HG03039 (cell line): ENCODE measurements at regions not wholly inside any gene's neighbourhood (a gene's known extent, or its start where the extent isn't known, plus 50 kb on each side); places are given as distances from the start of the nearest gene placed in this dataset.
"Not testable (repeated sequence)": the region's sequence is repeated elsewhere in the genome, so short reads cannot be mapped to it uniquely, and the experiment has no call there.

Source experiments
- ATAC-seq: cut with Tn5 transposase; IDR thresholded peaks from one replicate; pipeline ENCODE4 v1.9.1; 2021; ENCODE audit warnings: mild to moderate bottlenecking, moderate library complexity; ENCODE audit not compliant: unreplicated experiment

DNA sequence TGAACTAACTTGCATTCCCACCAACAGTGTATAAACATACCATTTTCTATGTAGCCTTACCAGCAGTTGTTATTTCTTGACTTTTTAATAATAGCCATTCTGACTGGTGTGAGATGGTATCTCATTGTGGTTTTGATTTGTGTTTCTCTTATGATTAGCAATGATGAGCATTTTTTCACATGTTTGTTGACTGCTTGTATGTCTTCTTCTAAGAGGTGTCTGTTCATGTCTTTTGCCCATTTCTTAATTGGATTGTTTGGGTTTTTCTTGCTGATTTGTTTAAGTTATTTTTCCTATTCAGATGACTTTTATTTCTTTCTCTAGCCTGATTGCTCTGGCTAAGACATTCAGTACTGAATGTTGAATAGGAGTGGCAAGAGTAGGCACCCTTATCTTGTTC lies 230.3 kb downstream of the DAD1 start:
- no peak for ATAC-seq

DNA sequence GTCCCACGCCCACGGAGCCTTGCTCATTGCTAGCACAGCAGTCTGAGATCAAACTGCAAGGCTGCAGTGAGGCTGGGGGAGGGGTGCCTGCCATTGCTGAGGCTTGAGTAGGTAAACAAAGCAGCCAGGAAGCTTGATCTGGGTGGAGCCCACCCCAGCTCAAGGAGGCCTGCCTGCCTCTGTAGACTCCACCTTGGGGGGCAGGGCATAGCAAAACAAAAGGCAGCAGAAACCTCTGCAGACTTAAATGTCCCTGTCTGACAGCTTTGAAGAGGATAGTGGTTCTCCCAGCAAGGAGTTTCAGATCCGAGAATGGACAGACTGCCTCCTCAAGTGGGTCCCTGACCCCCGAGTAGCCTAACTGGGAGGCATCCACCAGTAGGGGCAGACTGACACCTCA lies 239.7 kb downstream of the DAD1 start:
- ATAC-seq = not testable (repeated sequence)

DNA sequence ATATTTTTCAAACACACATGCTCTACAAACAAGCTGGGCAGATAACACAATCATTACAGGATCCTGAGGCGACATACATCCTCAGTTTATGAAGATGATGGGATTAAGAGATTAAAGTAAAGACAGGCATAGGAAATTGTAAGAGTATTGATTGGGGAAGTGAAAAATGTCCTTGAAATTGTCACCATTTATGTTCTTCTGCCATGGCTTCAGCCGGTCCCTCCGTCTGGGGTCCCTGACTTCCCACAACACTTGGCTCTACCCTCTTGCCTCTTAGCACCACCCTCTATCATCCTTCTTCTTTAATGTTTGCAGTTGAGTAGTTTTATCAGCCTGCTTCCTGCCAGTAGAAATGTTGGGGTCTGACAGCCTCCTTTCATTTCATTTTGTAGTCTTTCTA lies 244.4 kb downstream of the DAD1 start:
- ATAC-seq = no peak

DNA sequence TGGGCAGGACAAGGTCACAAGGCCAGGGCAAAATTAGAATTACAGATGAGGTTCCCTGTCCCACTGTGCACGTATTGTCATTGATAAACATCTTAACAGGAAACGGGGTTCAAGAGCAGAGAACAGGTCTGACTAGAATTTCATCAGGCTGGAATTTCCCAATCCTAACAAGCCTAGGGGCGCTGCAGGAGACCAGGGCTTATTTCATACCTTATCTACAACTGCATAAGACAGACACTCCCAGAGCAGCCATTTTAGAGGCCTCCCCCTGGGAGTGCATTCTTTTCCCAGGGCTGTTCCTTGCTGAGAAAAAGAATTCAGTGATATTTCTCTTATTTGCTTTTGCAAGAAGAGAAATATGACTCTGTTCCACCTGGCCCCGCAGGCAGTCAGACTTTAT lies 244.8 kb downstream of the DAD1 start:
- not testable (repeated sequence) for ATAC-seq

DNA sequence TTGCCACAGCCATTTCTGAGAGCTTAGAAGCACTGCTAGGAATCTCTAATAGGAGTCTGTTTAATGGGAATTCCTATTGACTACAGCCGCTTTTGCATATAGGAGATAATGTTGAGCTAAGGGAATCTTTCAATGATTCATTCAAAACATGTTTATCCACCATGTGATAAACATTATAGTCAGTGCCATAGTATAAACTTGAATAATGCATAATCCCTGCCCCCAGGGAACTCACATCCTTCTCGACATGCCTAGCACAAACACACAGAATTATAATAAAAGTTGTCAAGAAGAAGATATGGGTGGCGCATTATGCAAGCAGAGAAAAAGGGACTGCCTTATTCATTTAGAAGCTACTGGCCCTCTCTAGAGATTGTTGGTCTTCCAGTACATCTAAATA lies 248.0 kb downstream of the DAD1 start:
- no peak for ATAC-seq

DNA sequence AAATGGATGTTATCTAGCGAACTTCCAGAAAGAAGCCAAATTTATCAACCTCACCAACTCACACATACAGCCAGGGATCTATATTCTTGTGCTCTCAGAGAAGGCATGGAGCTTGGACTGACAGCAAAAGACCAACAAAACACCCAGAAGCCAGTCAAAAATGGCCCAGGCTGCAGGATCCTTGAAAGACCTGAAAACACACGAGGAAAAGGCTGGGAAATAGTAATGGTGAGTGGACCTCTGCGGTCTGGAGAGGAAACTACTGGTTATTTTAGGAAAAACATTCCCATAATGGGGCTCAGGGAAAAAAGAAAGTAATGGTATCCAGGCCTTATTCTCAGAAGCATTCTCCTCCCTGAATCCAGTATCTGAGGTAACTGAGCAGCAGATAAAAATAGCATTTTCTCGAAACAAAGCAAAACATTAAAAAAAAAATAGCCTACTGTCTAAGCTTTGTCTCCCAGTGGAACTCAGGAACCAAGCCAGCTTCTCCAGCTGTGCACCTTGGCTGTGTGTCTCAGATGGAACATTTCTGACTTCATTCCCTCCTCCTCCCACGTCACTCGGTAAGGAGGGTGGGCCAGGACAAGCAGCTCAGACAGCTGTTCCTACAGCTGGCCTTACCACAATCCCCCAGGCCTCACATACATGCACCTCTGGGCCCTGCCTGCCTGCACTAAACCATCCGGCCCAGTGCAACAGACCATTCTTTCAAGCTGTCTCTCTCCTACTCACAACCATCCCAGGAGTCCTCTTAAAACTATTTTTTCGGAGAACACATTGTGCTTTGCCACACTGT lies 249.9 kb downstream of the DAD1 start:
- no peak for ATAC-seq

DNA sequence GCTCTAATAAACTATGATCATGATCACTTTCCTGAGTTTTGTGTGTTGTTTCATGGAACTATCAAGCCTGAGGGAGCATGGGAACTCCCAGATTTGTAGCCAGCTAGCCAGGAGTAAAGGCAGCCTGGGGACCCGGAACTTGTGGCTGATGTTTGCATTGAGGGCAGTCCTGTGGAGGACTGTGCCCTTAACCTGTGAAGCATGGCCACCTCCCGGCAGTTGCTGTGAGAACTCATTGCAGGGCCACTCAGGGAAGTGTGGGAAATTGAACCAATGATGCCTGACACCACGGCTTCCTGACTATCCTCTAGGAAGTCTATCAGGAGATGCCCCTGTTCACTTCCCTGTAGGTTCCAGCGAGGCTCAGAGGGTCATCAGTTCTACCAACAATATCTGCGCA lies 250.6 kb downstream of the DAD1 start:
- ATAC-seq = no peak

DNA sequence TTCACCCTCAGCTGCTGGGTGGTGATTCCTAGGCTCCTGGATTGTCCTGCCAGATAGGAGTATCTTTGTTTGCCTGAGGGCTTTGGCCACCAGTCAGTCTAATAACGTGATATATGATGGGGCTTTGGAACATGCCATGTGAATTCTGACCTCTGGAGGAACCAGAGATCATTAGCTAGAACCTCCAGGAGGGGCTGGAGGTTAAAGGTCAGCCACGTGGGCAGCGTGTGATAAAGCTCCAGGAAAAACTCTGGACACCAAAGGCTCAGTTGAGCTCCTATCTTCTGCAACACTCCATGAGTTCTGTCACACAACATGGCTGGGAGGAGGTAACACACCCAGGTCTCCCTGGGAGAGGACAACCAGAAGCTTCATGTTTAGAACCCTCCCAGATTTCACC lies 251.1 kb downstream of the DAD1 start:
- ATAC-seq = no peak

DNA sequence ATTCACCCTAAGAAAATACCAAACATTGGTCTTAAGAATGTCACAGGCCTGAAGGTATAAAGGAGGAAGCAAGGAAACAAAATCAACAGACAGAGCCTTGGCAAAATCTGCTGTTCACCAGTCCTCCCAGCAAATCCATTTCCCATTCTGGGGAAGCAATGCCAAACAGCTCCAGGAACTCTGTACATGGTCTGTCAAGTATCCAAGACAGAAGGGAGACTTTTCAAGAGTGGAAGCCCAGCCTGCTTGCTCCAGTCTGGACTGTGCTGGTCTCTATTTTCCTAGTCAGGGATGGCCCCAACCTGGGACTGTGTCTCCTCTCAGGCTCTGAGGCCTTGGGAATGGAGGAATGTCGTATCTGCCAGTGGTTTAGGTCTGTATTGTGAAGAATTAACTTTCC lies 251.5 kb downstream of the DAD1 start:
- ATAC-seq = no peak

DNA sequence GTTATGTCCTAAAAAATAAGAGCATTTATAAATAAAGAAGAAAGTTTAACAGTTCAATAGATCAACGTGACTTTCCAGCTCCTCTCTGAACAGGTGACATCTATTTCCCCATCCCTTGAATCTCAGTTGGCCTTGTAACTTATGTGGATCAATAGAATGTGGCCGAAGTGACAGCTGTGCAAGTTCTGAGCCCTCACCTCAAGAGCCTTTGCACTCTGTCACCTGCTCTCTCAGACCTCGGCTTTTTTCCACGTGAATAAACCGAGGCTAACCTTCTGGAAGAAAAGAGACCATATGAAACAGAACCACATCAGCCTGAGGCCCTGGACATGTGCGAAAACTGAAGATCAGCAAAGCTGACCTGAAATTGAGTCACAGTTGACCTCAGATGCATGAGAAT lies 253.0 kb downstream of the DAD1 start:
- ATAC-seq = no peak

DNA sequence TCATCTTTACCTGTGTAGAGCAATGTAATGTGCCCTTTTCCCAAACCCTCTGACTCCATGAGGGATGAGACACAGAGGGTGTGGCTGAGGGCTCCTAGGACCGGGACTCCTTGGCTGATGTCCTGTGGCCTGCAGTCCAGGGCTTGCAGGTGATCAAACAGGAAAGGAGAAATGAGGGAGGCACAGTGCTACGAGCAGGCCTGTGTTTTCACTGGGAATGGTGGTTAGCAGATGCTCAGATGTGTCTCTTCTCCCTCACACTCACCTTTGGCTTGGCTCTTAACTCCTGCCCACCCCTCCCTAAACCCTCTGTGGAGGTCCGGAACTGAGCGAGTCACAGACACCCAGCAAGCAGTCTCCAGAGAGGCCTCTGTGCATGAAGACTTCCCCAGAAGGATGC lies 254.4 kb downstream of the DAD1 start:
- no peak for ATAC-seq

DNA sequence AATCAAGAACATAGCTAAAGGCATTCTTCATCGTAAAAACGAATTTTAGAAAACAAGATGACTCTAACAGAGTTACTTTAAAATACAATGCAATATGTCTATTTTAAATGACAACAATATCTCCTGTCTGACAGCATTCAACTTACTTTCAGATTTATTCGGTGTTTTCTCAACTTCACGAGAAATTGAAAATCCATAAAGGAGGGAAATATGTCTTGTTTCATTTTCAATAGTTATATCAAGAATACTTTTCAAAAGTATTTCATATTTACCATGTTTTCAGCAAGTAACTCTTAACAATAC lies 254.8 kb downstream of the DAD1 start:
- ATAC-seq = no peak

DNA sequence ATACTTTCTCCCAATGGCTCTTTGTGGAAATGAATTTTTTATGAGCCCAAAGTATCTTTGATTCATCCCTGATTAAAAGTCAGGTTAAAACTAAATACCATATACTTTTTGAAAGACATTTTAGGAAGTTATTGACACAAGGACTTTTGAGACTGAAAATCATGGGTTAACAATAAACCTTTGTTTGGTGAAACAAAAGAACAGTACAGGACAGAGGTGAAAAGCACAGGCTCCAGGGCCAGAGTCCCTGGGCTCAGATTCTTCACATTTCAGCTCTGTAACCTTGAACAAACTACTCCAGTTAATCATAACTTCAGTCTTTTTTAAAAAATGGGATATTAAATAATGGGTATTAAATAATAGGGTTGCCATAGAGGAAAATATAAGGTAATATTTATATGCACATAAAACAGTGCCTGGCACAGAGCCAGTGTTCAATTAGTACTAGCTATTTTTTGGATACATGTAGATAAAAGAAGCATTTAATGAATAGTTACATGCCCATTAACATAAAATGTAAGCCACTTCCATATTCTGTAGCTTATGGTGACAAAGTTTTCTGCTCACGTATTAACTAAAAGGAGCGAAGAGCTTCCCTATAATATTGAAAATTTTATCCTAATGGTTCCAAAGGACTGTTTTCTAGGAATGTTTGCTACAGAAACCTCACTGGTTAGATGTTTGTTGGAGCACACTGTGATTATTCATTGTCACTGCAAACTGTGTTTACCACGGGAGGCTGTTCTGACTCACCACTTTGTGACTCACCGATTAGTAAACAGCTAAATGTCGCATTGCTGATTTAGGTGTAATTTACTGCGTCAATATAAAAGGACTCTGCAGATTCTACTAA lies 255.4 kb downstream of the DAD1 start:
- no peak for ATAC-seq

DNA sequence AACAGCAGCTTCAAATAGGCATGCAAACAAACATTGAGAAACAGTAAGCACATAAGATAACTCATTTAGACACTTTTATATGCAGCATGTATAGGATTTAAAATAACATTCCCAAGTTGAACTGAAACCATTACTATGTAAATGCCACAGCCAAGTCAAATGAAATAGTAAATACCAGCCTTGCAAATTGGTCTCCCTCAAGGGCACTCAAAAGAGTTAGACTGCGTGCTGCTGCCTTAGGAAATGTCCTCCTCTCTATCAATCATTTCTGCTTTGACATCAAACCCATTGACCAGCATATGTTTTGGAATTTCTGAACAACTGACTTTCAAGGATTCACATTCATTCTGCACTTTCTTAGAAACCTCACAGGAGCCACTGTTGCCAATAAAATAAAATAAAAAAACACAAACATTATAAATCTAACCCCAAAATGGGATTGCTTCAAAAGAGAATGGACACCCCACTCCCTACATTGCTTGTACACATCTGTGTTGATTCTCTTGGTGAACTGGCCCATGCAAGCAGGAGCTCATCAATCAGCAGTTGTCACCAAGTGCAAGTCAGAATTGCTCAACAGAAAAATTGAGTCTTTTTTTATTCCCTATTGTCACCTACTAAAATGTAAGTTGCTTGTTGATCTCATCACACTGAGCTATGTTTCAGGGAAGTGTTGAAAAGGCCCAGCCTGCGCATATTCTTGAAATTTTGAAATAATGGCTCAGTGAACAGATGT lies 256.2 kb downstream of the DAD1 start:
- no peak for ATAC-seq

DNA sequence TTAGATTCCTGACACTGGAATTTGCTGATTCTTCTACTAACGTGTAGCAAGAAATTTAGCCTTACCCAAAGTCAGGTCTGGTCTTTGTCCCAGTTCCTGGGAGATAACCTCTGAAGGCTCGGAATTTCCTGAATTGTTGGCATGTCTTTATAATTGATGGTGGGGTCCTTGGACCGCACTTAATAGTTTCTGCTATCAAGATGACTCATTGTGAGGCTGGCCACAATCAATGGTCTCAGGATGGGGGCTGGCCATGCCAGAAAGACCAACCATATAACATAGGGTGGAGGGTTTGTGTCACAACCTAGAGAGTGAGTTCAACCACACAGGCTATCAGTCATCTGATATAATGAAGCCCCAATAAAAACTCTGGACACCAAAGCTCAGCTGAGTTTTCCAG lies 259.7 kb downstream of the DAD1 start:
- no peak for ATAC-seq

DNA sequence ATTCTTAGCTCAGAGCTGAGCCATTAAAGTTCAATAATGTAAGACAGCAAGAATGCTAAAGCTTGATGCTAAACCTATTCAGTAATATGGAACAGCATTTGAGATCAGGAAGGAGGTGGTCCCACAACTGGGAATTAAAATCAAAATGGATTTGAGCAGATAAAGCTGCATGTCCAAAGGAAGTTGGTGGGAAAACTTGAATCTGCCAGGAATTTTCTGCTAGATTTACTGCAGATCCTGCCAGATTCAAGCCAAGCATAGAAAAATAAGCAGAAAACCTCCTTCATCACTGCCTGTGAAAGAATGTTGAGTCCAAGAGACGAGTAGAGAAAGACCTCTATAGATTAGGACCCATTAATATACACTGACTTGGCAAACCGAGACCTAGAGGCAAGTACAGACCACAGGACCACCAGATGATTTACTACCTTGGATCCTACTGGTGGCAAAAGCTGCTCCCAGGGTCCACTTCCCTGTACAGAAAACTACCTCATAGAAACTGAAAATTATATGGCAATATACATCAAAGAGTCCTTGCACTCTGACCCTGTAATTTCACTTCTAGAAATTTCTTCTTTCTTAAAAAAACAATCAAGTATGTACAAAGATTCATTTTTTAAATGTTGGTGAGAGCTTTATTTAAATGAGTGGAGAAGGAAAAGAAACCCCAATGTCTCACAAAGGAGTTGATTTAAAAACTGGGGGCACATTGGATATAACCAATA lies 263.2 kb downstream of the DAD1 start:
- ATAC-seq = no peak

DNA sequence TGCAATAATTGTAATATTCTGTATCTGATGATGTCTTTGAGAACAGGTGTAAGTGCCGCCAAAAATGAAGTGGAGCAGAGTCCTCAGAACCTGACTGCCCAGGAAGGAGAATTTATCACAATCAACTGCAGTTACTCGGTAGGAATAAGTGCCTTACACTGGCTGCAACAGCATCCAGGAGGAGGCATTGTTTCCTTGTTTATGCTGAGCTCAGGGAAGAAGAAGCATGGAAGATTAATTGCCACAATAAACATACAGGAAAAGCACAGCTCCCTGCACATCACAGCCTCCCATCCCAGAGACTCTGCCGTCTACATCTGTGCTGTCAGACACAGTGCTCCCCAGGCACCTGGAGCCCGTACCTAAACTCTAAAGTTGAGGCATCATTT lies 268.7 kb downstream of the DAD1 start:
- no peak for ATAC-seq

DNA sequence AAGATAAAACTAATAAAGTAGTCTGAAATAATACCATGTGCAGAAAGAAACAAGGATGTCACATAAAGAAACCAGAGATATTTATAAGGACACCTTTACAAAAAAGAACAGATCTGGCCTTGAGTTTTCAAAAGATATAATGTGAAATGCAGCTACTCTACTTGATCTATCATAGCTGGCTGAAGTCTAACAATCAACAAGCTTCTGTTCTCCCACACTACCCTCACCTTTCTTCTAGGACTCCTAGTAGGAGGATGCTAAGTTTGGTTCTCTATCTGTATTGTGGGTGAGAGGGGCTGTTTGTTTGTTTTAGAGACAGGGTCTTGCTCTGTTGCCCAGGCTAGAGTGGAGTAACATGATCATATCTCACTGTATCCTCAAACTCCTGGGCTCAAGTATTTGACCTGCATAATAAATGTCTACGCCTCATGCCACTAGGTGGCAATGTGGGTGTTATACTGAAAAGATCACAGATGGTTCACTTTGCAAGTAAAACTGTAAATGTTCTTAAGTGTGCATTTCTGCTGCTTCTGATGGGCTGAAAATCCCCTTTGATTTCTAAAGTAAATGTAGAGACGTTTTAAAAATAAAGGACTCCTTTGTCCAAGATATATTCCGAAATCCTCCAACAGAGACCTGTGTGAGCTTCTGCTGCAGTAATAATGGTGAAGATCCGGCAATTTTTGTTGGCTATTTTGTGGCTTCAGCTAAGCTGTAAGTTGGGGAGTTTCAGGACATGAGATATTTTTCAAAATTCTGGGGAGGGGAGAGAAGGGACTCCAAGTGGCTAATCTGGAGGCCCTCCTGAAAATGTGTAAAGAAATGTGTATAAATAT lies 269.3 kb downstream of the DAD1 start:
- no peak for ATAC-seq

DNA sequence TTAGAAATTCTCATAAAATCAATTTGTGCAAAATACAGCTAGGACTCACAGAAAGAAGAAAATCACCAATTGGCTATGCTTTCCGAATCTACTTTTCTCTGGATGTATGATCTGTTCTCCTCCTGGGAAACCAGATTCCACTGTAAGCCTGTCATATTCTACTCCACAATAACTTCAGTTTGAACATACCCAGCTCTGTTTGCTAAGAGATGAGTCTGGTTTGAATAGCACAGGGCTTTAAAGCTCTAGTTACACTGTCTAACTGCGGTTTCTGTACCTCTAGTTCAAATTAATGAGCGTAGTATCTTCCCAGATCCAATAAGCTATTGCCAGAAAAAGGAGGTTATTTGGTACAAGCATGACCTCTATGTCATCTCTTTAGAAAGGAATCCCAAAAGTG lies 270.1 kb downstream of the DAD1 start:
- no peak for ATAC-seq

DNA sequence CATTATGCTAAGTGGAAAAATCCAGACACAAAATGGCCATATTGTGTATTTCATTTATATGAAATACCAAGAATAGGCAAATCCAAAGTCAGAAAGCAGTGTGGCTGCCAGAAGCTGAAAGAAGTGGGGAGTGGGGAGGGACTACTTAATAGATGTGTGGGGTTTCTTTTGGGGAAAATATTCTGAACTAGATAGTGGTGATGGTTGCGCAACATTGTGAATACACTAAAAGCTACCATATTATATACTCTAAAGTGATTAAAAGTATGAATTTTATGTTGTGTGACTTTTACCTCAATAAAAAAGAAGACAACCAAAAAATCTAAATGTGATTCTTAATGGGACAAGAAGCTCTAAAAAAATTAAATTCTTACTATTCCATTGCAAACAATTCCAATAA lies 272.6 kb downstream of the DAD1 start:
- no peak for ATAC-seq
